Epithelial cell of esophagus (primary cell): ENCODE measurements at regions not wholly inside any gene's neighbourhood (a gene's known extent, or its start where the extent isn't known, plus 50 kb on each side); places are given as distances from the start of the nearest gene placed in this dataset.

Experiments used
- DNase-seq: peaks from one replicate; pipeline ENCODE4 v3.0.0; 2010; ENCODE audit warnings: low read depth
- H3K4me3 ChIP-seq: 2 replicates; pipeline ENCODE4 v1.5.1; 2011; ENCODE audit warnings: mild to moderate bottlenecking, low read length, control low read depth
- TF ChIP-seq, protein P1 (sequence below): IDR thresholded peaks from 2 replicates; pipeline ENCODE4 v1.5.1; 2011; ENCODE audit warnings: low read depth, mild to moderate bottlenecking, low read length, control low read depth, inconsistent platforms; ENCODE audit not compliant: insufficient read depth; ENCODE audit errors: missing control alignments

DNA sequence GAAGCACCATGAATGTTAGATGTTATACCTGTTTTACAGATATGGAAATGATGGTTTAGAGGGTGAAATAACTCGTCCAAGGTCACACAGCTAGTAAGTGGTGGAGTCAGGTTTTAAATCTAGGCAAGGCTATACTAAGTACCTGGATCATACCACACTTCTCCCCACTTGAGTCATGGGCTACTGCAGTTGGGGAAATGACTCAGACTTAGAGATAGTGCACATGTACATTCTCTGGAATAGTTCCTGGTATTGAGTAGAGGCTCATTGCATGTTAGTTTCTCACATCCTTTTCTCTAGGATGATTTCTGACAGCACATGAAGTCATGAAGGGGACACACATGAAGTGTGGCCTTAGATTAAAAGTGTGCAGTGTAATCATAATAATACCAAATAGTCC is 76.2 kb upstream of the TNFSF11 start:
- peak; percentile 92 for DNase-seq
- TF ChIP-seq, protein P1, sequence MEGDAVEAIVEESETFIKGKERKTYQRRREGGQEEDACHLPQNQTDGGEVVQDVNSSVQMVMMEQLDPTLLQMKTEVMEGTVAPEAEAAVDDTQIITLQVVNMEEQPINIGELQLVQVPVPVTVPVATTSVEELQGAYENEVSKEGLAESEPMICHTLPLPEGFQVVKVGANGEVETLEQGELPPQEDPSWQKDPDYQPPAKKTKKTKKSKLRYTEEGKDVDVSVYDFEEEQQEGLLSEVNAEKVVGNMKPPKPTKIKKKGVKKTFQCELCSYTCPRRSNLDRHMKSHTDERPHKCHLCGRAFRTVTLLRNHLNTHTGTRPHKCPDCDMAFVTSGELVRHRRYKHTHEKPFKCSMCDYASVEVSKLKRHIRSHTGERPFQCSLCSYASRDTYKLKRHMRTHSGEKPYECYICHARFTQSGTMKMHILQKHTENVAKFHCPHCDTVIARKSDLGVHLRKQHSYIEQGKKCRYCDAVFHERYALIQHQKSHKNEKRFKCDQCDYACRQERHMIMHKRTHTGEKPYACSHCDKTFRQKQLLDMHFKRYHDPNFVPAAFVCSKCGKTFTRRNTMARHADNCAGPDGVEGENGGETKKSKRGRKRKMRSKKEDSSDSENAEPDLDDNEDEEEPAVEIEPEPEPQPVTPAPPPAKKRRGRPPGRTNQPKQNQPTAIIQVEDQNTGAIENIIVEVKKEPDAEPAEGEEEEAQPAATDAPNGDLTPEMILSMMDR, result no peak

GRCh38 chr13:42498521-42498920 is 75.4 kb upstream of the TNFSF11 start:
- H3K4me3 ChIP-seq, result no peak overlapping the region
- TF ChIP-seq, protein P1, result no peak
- no peak for DNase-seq

More for the DNA sequence above, 76.2 kb upstream of the TNFSF11 start:
- no peak overlapping the region for H3K4me3 ChIP-seq
